ENCODE measurements at regions not wholly inside any gene's neighbourhood (a gene's known extent, or its start where the extent isn't known, plus 50 kb on each side); places are given as distances from the start of the nearest gene placed in this dataset.

- no peak for TF ChIP-seq CTCF (IDR thresholded peaks at IDR 0.05; ENCODE audit: low read depth, low read length, missing control alignments)
- H3K4me3 ChIP-seq (ENCODE audit: low read depth, low read length) = no peak overlapping the region
- no peak for DNase-seq (ENCODE audit: low read depth)
Observed at GRCh38 chr17:72250206-72250605, 129.4 kb downstream of the SOX9 start.

DNA sequence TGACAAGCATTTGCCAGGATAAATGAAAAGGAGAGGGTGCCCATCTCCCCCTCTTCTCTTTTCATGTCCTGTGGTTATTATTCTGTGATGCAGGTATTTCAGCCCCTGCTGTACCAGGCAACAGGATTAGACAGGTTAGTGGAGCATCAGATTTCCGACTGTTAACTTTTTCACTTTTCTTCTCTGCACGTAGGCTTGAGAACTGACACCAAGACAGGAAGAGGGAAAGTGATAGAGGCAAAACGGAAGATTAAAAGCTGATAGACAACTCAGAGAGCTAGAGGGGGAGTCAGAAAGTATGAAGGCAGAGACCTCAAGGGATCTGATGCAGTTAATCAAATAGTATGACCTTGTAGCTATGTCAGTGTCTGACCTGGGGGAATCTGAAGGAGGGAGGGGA is 132.8 kb downstream of the SOX9 start:
- no peak overlapping the region for H3K4me3 ChIP-seq (ENCODE audit: low read depth, low read length)
- DNase-seq (ENCODE audit: low read depth) = no peak
- no peak for TF ChIP-seq CTCF (IDR thresholded peaks at IDR 0.05; ENCODE audit: low read depth, low read length, missing control alignments)

- no peak overlapping the region for H3K4me3 ChIP-seq (ENCODE audit: low read depth, low read length)
- DNase-seq (ENCODE audit: low read depth) = no peak
- TF ChIP-seq CTCF (IDR thresholded peaks at IDR 0.05; ENCODE audit: low read depth, low read length, missing control alignments) = no peak
Observed at GRCh38 chr17:72254808-72255449, 134.1 kb downstream of the SOX9 start.

DNA sequence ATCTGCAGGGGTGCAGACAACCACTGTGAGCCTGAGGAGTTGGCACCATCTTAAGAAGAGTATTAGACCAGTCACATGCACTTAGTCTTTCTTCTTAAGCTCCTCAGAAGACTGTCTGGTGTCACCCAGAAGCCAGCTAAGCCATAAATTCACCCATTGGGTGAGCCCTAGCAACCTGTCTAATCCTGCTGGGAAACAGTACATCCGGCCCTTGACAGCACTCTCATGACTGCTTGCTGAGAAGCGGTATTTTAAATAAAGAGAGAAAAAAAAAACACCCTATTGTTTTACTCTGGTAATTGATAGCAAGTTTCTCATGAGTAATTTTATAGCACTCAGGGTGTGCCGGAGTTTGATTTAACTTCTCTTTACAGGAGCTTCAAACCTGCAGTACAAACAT is 134.7 kb downstream of the SOX9 start:
- H3K4me3 ChIP-seq (ENCODE audit: low read depth, low read length) = no peak overlapping the region
- no peak for DNase-seq (ENCODE audit: low read depth)
- TF ChIP-seq CTCF (IDR thresholded peaks at IDR 0.05; ENCODE audit: low read depth, low read length, missing control alignments) = no peak

DNA sequence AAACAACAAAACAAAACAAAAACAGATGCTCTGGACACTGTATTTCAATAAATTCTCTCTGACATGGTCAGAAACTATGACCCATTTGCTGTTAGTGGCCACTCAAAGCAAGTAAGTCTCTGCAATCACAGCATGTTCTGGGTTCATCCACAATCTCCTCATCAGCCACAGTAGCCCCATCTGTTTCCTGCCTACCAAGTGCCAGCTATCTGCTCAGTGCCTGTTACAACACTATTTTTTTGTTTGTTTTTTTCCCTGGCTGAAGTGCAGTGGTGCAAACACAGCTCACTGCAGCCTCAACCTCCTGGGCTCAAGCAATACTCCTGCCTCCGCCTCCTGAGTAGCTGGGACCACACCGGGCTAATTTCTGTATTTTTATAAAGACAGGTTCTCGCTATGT is 137.9 kb downstream of the SOX9 start:
- no peak for TF ChIP-seq CTCF (IDR thresholded peaks at IDR 0.05; ENCODE audit: low read depth, low read length, missing control alignments)
- no peak overlapping the region for H3K4me3 ChIP-seq (ENCODE audit: low read depth, low read length)
- no peak for DNase-seq (ENCODE audit: low read depth)

GRCh38 chr17:72259922-72260321 is 139.1 kb downstream of the SOX9 start:
- DNase-seq (ENCODE audit: low read depth) = no peak
- no peak for TF ChIP-seq CTCF (IDR thresholded peaks at IDR 0.05; ENCODE audit: low read depth, low read length, missing control alignments)
- H3K4me3 ChIP-seq (ENCODE audit: low read depth, low read length) = no peak overlapping the region

GRCh38 chr17:72262766-72263165 is 141.9 kb downstream of the SOX9 start:
- DNase-seq (ENCODE audit: low read depth) = no peak
- H3K4me3 ChIP-seq (ENCODE audit: low read depth, low read length) = no peak overlapping the region
- no peak for TF ChIP-seq CTCF (IDR thresholded peaks at IDR 0.05; ENCODE audit: low read depth, low read length, missing control alignments)

All from GM12864 (cell line).